ENCODE measurements at regions not wholly inside any gene's neighbourhood (a gene's known extent, or its start where the extent isn't known, plus 50 kb on each side); places are given as distances from the start of the nearest gene placed in this dataset.

DNA sequence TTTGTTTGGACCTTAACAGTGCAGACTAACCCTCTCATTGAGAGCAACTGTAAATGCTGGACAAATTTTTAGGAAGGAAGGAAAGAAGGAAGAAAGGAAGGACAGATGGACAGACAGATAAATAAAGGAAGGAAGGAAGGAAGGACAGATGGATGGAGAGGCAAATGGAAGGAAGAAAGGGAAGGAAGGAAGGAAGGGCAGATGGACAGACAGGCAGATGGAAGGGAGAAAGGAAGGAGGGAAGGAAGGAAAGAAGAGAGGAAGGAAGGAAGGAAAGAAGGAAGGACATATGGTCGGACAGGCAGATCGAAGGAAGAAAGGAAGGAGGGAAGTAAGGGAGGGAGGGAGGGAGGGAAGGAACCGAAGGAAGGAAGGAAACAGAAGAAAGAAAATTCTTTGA, 388.5 kb upstream of the CDH4 start:
- ATAC-seq (ENCODE audit: low FRiP score) (no peak), DNase-seq (ENCODE audit: low spot score) (no peak)
- TF ChIP-seq, protein P1, sequence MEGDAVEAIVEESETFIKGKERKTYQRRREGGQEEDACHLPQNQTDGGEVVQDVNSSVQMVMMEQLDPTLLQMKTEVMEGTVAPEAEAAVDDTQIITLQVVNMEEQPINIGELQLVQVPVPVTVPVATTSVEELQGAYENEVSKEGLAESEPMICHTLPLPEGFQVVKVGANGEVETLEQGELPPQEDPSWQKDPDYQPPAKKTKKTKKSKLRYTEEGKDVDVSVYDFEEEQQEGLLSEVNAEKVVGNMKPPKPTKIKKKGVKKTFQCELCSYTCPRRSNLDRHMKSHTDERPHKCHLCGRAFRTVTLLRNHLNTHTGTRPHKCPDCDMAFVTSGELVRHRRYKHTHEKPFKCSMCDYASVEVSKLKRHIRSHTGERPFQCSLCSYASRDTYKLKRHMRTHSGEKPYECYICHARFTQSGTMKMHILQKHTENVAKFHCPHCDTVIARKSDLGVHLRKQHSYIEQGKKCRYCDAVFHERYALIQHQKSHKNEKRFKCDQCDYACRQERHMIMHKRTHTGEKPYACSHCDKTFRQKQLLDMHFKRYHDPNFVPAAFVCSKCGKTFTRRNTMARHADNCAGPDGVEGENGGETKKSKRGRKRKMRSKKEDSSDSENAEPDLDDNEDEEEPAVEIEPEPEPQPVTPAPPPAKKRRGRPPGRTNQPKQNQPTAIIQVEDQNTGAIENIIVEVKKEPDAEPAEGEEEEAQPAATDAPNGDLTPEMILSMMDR (IDR thresholded peaks at IDR 0.05) = no peak

DNA sequence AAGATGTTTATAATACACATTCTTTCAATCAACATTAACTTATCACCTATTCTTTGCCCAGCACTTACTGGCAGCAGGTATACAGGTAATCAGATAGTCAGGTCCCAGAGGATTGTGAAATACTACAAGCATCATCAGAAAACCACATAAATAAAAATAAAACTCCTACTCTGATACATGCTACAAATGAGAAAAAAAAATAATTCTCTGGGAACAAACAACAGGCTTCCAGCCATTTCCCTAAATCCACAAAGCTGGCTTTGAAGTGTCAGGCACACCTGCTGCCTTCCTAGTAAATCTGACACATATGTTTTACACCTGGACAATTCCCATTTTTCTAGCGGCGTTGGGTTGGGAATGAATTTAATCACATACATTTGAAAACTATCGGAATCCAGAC, 384.5 kb upstream of the CDH4 start:
- no peak for DNase-seq (ENCODE audit: low spot score)
- TF ChIP-seq, protein P1 (IDR thresholded peaks at IDR 0.05) = no peak
- ATAC-seq (ENCODE audit: low FRiP score) = no peak

DNA sequence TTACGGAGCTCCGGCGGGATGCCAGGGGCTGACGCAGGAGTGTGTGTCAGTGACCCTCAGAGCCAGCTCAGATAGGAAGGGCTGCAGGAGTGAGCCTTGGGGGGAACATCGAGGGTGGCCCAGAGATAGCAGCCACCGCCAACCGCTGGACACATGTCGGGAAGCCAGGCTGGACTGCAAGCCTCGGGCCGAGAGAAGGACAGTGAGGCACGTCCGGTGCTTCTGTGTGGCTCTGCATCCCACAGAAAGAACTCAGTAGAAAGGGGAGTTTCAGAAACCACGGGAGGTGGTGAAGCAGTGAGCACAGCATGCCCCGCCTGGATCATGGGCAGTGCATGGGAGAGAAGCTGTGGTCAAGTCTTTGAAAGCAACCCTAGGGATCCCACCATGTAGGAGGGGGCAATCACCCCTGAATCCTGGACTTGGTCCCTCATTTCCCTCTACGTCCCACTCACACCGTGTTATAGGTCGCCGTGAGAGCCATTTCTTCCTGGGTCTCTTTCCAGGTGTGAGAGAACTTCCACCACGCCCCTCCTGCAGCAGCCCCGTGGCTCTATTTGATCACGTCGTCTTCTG, 383.7 kb upstream of the CDH4 start:
- TF ChIP-seq, protein P1 (IDR thresholded peaks at IDR 0.05) = no peak
- ATAC-seq (ENCODE audit: low FRiP score) (no peak), DNase-seq (ENCODE audit: low spot score) (no peak)

DNA sequence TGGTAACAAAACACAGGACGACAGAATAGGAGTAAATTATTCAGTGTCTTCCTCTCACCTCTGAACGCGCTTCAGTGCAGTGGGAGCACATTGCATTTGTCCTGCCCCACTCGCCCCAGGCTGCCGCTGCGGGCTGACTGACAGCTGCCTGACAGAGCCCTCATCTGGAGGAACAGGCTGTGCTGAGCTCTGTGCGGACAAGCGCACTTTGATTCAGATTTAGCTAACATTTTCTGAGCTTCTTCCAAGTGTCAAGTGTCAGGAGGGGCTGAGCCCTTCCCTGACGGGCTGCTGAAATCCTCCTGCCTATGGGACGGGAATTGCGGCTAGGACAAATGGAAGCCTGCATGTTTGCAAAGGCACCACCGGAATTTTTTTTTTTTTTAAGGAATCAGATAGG, 383.0 kb upstream of the CDH4 start:
- TF ChIP-seq, protein P1 (IDR thresholded peaks at IDR 0.05) = no peak
- ATAC-seq (ENCODE audit: low FRiP score) (no peak), DNase-seq (ENCODE audit: low spot score) (no peak)

DNA sequence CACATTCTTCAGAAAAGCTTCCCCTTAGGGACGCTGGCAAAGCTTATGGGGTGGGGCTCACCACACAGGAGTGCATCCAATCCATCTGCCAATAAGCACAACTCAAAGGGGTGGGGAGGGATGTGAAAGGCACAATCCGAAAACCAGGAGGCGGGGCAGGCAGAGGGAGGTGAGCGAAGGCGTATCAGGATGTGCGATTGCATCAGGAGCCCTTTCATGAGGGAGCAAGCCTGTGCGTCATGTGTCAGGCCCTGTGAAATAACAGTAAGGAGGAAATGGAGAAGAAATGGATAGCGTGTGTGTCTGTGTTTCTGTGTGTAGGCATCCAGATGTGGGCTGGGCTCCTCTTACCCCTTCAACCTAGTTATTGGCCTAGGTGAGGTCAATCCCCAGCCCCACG, 382.4 kb upstream of the CDH4 start:
- TF ChIP-seq, protein P1 (IDR thresholded peaks at IDR 0.05) = no peak
- no peak for DNase-seq (ENCODE audit: low spot score)
- no peak for ATAC-seq (ENCODE audit: low FRiP score)

DNA sequence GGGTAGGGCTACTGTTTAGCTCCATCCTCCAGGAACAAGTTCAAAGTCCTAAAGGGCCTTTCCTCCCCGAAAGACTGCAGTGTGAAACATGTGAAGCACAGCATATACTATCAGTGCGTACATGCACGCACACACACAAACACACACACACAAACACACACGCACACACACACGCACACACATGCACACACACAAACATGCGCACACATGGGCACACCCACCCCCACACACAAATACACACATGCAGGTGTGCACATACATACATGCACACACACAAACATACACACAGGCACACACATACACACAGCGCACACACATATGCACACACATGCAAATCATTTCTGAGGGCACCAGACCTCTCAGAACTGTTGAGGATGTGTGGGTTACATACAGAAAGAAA, 382.0 kb upstream of the CDH4 start:
- DNase-seq (ENCODE audit: low spot score) = no peak
- no peak for ATAC-seq (ENCODE audit: low FRiP score)
- TF ChIP-seq, protein P1 (IDR thresholded peaks at IDR 0.05) = no peak

DNA sequence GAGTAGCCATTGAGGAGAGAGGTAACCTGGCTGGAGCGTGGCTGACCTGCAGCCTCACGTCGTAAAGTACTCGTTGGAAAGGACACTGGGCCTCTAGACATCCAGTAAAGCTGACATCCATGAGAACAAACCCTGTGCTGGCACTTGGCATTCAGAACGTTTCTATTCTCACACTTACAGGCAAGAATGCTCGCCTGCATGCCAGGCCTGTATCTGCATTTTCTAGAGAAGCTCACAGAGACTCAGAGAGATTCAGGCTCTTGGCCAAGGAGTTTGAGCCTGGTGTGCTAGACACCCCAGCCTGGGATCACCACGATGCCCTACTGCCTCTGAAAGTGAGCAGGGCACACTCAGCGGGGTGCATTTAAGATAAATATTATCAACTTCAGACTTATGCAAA, 379.8 kb upstream of the CDH4 start:
- TF ChIP-seq, protein P1 (IDR thresholded peaks at IDR 0.05) = no peak
- DNase-seq (ENCODE audit: low spot score) (no peak), ATAC-seq (ENCODE audit: low FRiP score) (no peak)
